Endometrium (tissue), 2 donors: ENCODE measurements at regions not wholly inside any gene's neighbourhood (a gene's known extent, or its start where the extent isn't known, plus 50 kb on each side); places are given as distances from the start of the nearest gene placed in this dataset.

ENCODE experiments used
- FAIRE-seq: peaks from 2 replicates; lab custom pipeline; 2012; peaks lifted over from hg19 to GRCh38; lab: Jason Lieb, UNC
- donor health status: control.
- donor health status: control.

- no peak for FAIRE-seq
These were observed 133.9 kb upstream of the CHST15 start for GRCh38 chr10:124227055-124227975.

GRCh38 chr10:124226271-124227054, 133.1 kb upstream of the CHST15 start:
- FAIRE-seq = no peak

- no peak for FAIRE-seq
These were observed 132.3 kb upstream of the CHST15 start for GRCh38 chr10:124225467-124226270.

GRCh38 chr10:124225029-124225466, 131.7 kb upstream of the CHST15 start:
- no peak for FAIRE-seq

- FAIRE-seq = no peak
These were observed 131.1 kb upstream of the CHST15 start for GRCh38 chr10:124224331-124225028.

- FAIRE-seq = no peak
These were observed 130.3 kb upstream of the CHST15 start for GRCh38 chr10:124223711-124224085.

- FAIRE-seq = no peak
These were observed 129.8 kb upstream of the CHST15 start for GRCh38 chr10:124222988-124223710.

- FAIRE-seq = no peak
These were observed 129.1 kb upstream of the CHST15 start for GRCh38 chr10:124222318-124222987.

GRCh38 chr10:124221356-124222317, 128.2 kb upstream of the CHST15 start:
- no peak for FAIRE-seq

- FAIRE-seq = no peak
These were observed 127.6 kb upstream of the CHST15 start for GRCh38 chr10:124220971-124221355.

- no peak for FAIRE-seq
These were observed 127.1 kb upstream of the CHST15 start for GRCh38 chr10:124220547-124220946.

- FAIRE-seq = no peak
These were observed 126.3 kb upstream of the CHST15 start for GRCh38 chr10:124219655-124220054.

- no peak for FAIRE-seq
These were observed 125.7 kb upstream of the CHST15 start for GRCh38 chr10:124219062-124219461.

- FAIRE-seq = no peak
These were observed 124.8 kb upstream of the CHST15 start for GRCh38 chr10:124217906-124218804.

- no peak for FAIRE-seq
These were observed 123.6 kb upstream of the CHST15 start for GRCh38 chr10:124217031-124217430.

GRCh38 chr10:124214610-124215375, 121.4 kb upstream of the CHST15 start:
- FAIRE-seq = no peak

GRCh38 chr10:124213899-124214510, 120.6 kb upstream of the CHST15 start:
- FAIRE-seq = no peak
